ENCODE measurements at regions not wholly inside any gene's neighbourhood (a gene's known extent, or its start where the extent isn't known, plus 50 kb on each side); places are given as distances from the start of the nearest gene placed in this dataset.
"Not testable (repeated sequence)": the region's sequence is repeated elsewhere in the genome, so short reads cannot be mapped to it uniquely, and the experiment has no call there.

GRCh38 chr22:22120160-22120559, 124.4 kb upstream of the VPREB1 start:
- DNase-seq (ENCODE audit: low read depth in 2 of 2): no peak

- no peak for DNase-seq (ENCODE audit: low read depth in 2 of 2)
These were observed 125.6 kb upstream of the VPREB1 start for GRCh38 chr22:22118987-22119386.

DNA sequence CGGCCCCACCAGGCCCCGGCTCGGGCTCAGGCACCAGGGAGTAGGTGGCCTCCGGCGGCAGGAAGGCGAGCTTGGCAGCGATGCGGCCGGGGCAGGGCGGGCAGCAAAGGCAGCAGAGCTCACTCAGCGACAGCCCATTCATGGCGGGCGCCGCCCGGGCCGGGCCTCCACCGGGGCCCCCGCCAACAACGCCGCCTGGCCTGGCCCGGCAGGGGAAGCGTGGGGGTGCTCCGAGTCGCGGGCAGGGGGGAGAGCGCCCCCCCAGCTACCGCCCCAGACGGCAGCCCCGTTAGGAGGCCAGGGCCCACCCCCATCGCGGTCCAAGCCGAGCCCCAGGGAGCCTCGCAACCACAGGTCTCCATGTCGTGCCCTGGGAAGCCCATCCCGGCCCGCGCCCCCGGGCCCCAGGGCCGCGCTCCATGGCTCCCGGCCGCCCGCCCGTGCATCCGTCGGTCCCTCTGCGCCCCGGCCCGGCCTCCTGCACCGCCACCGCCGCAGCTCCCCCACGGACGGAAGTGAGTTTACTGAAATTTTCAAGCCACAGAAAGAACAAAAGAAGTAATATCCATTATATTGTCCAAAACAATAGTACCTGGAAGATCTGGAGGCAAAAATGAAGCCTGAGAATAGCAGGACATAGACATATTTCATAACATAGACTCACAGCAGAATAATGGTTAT, 126.6 kb upstream of the VPREB1 start:
- not testable (repeated sequence) for DNase-seq (ENCODE audit: low read depth in 2 of 2)

- not testable (repeated sequence) for DNase-seq (ENCODE audit: low read depth in 2 of 2)
These were observed 127.4 kb upstream of the VPREB1 start for GRCh38 chr22:22116997-22117770.

DNA sequence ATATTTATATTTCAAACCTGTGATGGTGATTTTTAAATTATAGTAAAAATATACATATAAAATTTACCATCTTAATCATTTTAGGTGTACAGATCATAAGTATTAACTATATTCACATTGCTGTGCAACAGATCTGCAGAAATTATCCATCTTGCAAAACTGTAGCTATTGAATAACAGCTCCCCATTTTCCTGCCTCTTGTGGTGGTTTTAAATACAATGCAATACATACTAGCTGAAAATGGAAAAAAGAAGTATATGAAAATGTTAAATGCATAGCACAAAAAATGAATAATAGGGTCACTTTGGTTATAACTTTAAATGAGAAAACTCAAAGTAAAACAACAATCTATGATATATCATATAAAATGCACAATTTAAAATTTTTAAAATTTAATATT, 130.9 kb upstream of the VPREB1 start:
- no peak for DNase-seq (ENCODE audit: low read depth in 2 of 2)

GRCh38 chr22:22112533-22113294, 130.1 kb upstream of the TOP3B start:
- no peak for DNase-seq (ENCODE audit: low read depth in 2 of 2)

DNA sequence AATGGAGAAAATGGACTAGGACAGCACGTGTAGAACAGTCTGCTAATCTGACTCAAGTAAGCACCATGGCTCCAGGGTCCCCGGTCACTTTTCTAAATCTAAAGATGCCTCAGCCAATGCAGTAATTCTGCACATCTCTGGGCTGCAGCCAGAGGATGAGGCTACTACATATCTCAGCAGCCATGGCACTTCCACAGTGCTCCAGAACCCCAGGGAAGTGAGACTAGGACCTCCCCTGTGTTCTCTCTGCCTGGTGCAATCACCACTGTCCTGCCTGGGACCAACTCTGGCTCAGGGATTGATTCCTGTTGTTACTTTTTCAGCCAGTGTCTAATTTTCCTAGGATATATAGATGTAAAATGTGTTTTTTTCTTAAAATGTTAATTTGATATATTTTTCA, 129.4 kb upstream of the TOP3B start:
- DNase-seq (ENCODE audit: low read depth in 2 of 2): no peak

GRCh38 chr22:22111267-22111751, 128.7 kb upstream of the TOP3B start:
- peak in 1 of 2 donors; percentile 34 for DNase-seq (ENCODE audit: low read depth in 2 of 2)

DNA sequence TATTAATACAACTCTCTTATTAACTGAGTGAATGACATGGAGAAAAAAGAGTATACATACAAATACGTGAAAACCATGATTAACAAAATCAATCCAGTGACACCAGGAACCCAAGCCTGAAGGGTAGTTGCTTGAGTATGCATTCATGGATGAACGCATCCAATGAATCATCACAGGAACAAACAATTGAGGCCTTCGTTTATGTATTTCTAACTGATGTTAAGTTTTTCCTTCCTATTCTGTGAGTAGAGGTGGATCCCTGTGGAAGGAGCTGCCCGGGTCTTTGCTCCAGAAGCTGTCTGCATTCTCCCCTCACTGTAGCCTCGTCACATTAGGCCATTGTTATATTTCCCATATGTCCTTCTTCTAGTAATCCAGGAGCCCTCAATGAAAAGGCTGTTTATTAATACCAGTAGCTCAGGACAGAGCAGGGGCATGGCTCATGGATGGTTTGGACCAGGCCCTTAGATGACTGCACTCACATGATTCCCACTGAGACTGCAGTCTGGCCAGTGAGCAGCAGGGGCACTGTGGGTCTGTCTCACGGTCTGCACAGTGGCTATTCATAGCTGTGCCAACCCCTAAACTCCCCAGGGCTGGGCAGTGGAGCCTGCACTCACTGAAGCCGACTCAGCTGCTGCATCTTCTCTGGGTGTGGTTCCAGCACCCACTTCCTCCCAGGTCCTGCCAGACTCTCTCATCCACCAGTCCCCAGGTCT, 128.1 kb upstream of the TOP3B start:
- peak; percentile 20 to 22 for DNase-seq (ENCODE audit: low read depth in 2 of 2)

- DNase-seq (ENCODE audit: low read depth in 2 of 2): no peak
These were observed 127.3 kb upstream of the TOP3B start for GRCh38 chr22:22109693-22110466.

DNA sequence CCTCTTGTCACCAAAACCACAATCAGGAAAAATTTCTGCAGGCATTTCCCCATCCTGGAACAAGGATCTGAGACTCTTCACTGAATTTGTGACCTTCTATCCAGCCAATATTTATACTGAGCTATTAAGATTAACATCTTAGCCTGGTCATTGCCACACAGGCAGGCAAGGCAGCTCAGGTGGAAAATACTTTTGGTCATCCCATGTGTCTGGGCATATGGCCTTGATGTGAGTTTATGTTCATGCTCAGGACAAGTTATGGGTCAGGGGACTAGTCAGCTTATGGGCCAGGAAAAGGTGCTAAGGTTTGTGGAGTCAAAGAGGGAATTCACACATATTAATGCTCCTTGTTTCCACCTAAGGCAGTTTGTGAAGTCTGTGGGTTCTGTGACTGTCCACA, 124.3 kb upstream of the TOP3B start:
- DNase-seq (ENCODE audit: low read depth in 2 of 2): no peak

- no peak for DNase-seq (ENCODE audit: low read depth in 2 of 2)
These were observed 122.8 kb upstream of the TOP3B start for GRCh38 chr22:22105364-22105763.

GRCh38 chr22:22103078-22103875, 120.7 kb upstream of the TOP3B start:
- no peak for DNase-seq (ENCODE audit: low read depth in 2 of 2)

DNA sequence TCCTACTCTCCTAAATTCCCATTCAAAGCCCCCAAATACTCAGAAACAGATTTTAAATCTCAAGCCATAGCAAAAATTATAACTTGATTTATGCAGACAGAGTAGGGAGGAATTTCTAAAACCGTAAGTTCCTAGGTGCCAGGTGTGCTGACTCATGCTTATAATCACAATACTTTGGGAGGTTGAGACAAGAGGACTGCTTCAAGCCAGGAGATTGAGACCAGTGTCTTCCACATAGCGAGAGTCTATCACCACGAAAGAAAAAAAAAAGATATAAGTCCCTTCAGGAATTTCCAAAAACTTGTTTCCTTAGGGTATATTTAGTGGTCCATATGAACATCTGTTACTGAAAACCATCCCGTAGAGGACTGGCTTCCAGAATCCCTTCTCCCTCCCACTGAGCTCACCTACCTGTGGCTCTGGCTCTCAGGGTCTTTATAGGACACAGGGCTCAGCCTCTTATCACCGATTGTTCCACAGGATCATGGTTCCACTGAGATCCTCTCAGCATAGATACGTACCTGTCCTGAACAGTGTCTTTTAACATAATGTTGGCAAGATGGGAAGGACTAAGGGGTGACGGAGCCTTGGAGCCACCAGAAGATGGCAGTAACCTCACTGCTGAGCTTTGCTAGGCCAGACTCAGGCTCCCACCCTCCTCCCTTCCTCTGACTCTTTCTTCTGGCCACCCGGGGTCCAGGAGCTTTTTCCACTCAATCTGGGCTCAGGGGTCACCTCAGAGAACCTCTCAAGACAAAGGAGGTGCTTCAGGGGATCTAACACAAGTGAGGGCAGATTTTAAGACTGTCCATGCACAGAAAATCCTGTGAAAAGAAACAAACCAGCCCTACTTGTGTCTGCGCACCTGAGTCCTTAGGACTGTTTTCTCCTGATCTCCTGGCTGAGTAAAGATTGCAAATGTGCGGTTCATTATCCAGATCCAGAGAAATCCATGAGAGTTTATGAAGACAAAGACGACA, 117.5 kb upstream of the TOP3B start:
- no peak for DNase-seq (ENCODE audit: low read depth in 2 of 2)

DNA sequence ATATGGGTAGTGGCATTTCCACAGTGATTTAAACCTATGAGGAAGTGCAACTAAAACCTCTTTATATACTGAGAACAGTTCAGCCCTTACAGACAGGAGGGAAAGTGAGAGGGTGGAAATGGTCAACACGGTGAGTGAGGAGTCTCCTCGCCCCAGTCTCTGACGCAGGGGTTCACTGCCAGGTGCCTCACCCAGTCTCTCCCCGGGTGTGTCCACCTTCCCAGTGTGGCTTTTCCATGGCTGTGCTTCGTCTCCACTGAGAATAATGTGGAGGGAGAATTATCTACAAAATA, 116.6 kb upstream of the TOP3B start:
- no peak for DNase-seq (ENCODE audit: low read depth in 2 of 2)

DNA sequence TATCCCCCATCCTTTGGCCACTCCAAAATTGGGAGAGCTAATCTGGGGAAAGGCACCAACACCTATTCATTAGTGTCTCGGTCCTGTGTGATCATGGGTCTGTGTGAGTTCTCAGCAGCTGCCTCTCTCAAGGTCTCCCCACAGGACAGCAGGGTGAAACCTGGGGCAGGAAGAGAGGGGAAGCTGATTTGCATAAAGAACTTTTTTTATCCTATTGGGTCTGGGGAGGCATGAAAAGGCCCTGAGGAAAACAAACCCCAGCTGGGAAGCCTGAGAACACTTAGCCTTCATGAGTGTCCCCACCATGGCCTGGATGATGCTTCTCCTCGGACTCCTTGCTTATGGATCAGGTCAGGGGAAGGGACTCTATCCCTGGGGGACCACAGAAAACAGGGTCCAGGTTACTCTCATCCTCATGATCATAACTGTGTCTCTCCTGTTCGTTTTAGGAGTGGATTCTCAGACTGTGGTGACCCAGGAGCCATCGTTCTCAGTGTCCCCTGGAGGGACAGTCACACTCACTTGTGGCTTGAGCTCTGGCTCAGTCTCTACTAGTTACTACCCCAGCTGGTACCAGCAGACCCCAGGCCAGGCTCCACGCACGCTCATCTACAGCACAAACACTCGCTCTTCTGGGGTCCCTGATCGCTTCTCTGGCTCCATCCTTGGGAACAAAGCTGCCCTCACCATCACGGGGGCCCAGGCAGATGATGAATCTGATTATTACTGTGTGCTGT, 116.0 kb upstream of the TOP3B start:
- no peak for DNase-seq (ENCODE audit: low read depth in 2 of 2)

- DNase-seq (ENCODE audit: low read depth in 2 of 2): no peak
These were observed 115.2 kb upstream of the TOP3B start for GRCh38 chr22:22097727-22098228.

GRCh38 chr22:22094921-22095320, 112.3 kb upstream of the TOP3B start:
- no peak for DNase-seq (ENCODE audit: low read depth in 2 of 2)

All from stimulated activated CD8-positive, alpha-beta memory T cell treated with anti-CD3 and anti-CD28 coated beads, Interleukin-2, amount 100 ng/mL, for 48 hours (primary cell).